Amniotic epithelial cell (primary cell): ENCODE measurements at regions not wholly inside any gene's neighbourhood (a gene's known extent, or its start where the extent isn't known, plus 50 kb on each side); places are given as distances from the start of the nearest gene placed in this dataset.
"Not testable (repeated sequence)": the region's sequence is repeated elsewhere in the genome, so short reads cannot be mapped to it uniquely, and the experiment has no call there.

Source experiments
- DNase-seq: peaks from one replicate; pipeline ENCODE4 v3.0.0-alpha.2; 2010; ENCODE audit warnings: low read depth

- not testable (repeated sequence) for DNase-seq
Observed at GRCh38 chr1:146324463-146324862, 95.6 kb upstream of the NOTCH2NLA start.

GRCh38 chr1:146323302-146323701 lies 94.5 kb upstream of the NOTCH2NLA start:
- DNase-seq = not testable (repeated sequence)

- not testable (repeated sequence) for DNase-seq
Observed at GRCh38 chr1:146322893-146323292, 94.1 kb upstream of the NOTCH2NLA start.

GRCh38 chr1:146318715-146319114 lies 89.9 kb upstream of the NOTCH2NLA start:
- DNase-seq = not testable (repeated sequence)

GRCh38 chr1:146317785-146318184 lies 89.0 kb upstream of the NOTCH2NLA start:
- DNase-seq = not testable (repeated sequence)

- DNase-seq = not testable (repeated sequence)
Observed at GRCh38 chr1:146314449-146315246, 85.8 kb upstream of the NOTCH2NLA start.

GRCh38 chr1:146310579-146310978 lies 81.8 kb upstream of the NOTCH2NLA start:
- DNase-seq = not testable (repeated sequence)

GRCh38 chr1:146309427-146309826 lies 80.6 kb upstream of the NOTCH2NLA start:
- DNase-seq = not testable (repeated sequence)

- DNase-seq = not testable (repeated sequence)
Observed at GRCh38 chr1:146308892-146309291, 80.1 kb upstream of the NOTCH2NLA start.

- DNase-seq = not testable (repeated sequence)
Observed at GRCh38 chr1:146308152-146308551, 79.3 kb upstream of the NOTCH2NLA start.

GRCh38 chr1:146307632-146308031 lies 78.8 kb upstream of the NOTCH2NLA start:
- not testable (repeated sequence) for DNase-seq

GRCh38 chr1:146306651-146307050 lies 77.8 kb upstream of the NOTCH2NLA start:
- not testable (repeated sequence) for DNase-seq

- not testable (repeated sequence) for DNase-seq
Observed at GRCh38 chr1:146305442-146305841, 76.6 kb upstream of the NOTCH2NLA start.

- DNase-seq = not testable (repeated sequence)
Observed at GRCh38 chr1:146298575-146298897, 69.7 kb upstream of the NOTCH2NLA start.

- not testable (repeated sequence) for DNase-seq
Observed at GRCh38 chr1:146297781-146298574, 69.2 kb upstream of the NOTCH2NLA start.

GRCh38 chr1:146292940-146293936 lies 64.4 kb upstream of the NOTCH2NLA start:
- not testable (repeated sequence) for DNase-seq

- not testable (repeated sequence) for DNase-seq
Observed at GRCh38 chr1:146292424-146292823, 63.6 kb upstream of the NOTCH2NLA start.

- not testable (repeated sequence) for DNase-seq
Observed at GRCh38 chr1:146287881-146288280, 59.1 kb upstream of the NOTCH2NLA start.

- DNase-seq = not testable (repeated sequence)
Observed at GRCh38 chr1:146284760-146285159, 55.9 kb upstream of the NOTCH2NLA start.

GRCh38 chr1:146283527-146283880 lies 54.7 kb upstream of the NOTCH2NLA start:
- not testable (repeated sequence) for DNase-seq

GRCh38 chr1:146282807-146283526 lies 54.1 kb upstream of the NOTCH2NLA start:
- not testable (repeated sequence) for DNase-seq
